ENCODE measurements at regions not wholly inside any gene's neighbourhood (a gene's known extent, or its start where the extent isn't known, plus 50 kb on each side); places are given as distances from the start of the nearest gene placed in this dataset.

DNA sequence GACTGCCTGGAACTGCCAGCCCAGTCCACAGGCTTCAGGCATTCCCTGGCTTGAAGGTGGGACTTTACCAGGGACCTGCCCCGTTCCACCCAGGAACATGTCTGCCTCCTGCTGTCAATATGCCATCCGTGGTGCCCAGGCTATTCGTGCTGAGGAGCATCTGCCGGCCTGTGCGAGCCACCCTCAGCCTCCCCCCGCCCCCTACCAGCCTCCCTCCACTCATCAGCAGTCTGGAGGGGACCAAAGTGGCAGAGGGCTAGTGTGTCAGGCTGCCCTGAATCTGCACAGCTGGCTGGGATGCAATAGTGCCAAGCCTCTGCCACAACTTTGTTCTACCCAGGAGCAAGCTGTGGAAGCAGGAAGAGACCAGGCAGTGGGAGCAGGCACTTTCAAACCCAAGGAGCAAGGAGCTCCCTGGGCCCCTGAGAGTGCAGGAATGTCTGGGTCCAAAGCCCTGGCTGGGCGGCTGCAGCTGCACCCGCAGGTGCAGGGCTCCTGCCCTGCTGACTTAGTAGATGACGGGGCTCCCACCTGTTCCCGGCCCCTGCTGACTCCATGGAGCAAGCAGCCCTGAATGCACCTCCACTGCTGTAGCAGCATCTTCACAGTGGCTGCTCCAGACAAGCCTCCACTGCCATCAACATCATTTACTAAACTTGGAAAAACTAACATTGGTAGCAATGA is 423.2 kb downstream of the RERGL start:
- TF ChIP-seq EZH2 (IDR thresholded peaks at IDR 0.05; ENCODE audit: borderline replicate concordance, low read length): no peak
- TF ChIP-seq, protein P1, sequence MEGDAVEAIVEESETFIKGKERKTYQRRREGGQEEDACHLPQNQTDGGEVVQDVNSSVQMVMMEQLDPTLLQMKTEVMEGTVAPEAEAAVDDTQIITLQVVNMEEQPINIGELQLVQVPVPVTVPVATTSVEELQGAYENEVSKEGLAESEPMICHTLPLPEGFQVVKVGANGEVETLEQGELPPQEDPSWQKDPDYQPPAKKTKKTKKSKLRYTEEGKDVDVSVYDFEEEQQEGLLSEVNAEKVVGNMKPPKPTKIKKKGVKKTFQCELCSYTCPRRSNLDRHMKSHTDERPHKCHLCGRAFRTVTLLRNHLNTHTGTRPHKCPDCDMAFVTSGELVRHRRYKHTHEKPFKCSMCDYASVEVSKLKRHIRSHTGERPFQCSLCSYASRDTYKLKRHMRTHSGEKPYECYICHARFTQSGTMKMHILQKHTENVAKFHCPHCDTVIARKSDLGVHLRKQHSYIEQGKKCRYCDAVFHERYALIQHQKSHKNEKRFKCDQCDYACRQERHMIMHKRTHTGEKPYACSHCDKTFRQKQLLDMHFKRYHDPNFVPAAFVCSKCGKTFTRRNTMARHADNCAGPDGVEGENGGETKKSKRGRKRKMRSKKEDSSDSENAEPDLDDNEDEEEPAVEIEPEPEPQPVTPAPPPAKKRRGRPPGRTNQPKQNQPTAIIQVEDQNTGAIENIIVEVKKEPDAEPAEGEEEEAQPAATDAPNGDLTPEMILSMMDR (IDR thresholded peaks at IDR 0.05; ENCODE audit: low read length): no peak
- Histone ChIP-seq H3K9ac (ENCODE audit: low read length) (no peak overlapping the region), H3K4me3 (ENCODE audit: low read depth, low read length, poor library complexity, severe bottlenecking) (no peak overlapping the region), H3K36me3 (ENCODE audit: insufficient read depth, low read length) (no peaks in the 10 kb centered on the region), H3K4me2 (ENCODE audit: low read length) (no peak overlapping the region), H4K20me1 (ENCODE audit: insufficient read depth, low read length) (no peaks in the 10 kb centered on the region), H3K4me1 (ENCODE audit: insufficient read depth, low read length, severe bottlenecking) (no peaks in the 10 kb centered on the region), H3K79me2 (ENCODE audit: insufficient read depth, low read length) (no peaks in the 10 kb centered on the region), H3F3A (ENCODE audit: insufficient read depth, low read length) (no peaks in the 10 kb centered on the region), H3K27ac (ENCODE audit: low read depth, low read length, poor library complexity, severe bottlenecking) (no peak overlapping the region), H3K27me3 (ENCODE audit: insufficient read depth, low read length) (no peaks in the 10 kb centered on the region), H3K9me2 (ENCODE audit: low read depth, low read length) (no peaks in the 10 kb centered on the region), H2AFZ (ENCODE audit: low read length) (no peak overlapping the region), H3K9me3 (ENCODE audit: low read length) (no peaks in the 10 kb centered on the region)

DNA sequence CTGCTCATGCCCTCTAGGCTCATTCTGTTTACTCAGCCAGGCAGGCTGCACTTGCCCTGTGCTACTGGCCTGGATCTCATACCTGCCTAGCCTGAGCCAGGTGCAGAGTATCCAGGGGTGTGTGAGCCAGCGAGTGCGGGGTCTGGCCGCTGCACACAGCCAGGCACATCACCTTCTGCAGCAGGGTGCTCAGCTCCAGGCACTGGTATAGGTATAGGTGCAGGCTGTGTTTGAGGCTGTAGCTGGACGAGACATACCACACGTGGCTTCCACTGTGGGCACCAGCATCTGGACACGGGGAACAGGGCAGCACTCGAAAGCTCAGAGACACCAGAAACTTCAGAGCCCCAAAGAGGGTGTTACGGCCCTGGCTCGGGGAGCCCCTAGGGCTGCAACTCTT is 424.2 kb downstream of the RERGL start:
- Histone ChIP-seq H3K9ac (ENCODE audit: low read length) (no peak overlapping the region), H3K4me2 (ENCODE audit: low read length) (no peak overlapping the region), H3K27ac (ENCODE audit: low read depth, low read length, poor library complexity, severe bottlenecking) (no peak overlapping the region), H3K27me3 (ENCODE audit: insufficient read depth, low read length) (no peaks in the 10 kb centered on the region), H2AFZ (ENCODE audit: low read length) (no peak overlapping the region), H3K9me2 (ENCODE audit: low read depth, low read length) (no peaks in the 10 kb centered on the region), H3K79me2 (ENCODE audit: insufficient read depth, low read length) (no peaks in the 10 kb centered on the region), H3K9me3 (ENCODE audit: low read length) (no peaks in the 10 kb centered on the region), H3K4me1 (ENCODE audit: insufficient read depth, low read length, severe bottlenecking) (no peaks in the 10 kb centered on the region), H3K36me3 (ENCODE audit: insufficient read depth, low read length) (no peaks in the 10 kb centered on the region), H3K4me3 (ENCODE audit: low read depth, low read length, poor library complexity, severe bottlenecking) (no peak overlapping the region), H3F3A (ENCODE audit: insufficient read depth, low read length) (no peaks in the 10 kb centered on the region), H4K20me1 (ENCODE audit: insufficient read depth, low read length) (no peaks in the 10 kb centered on the region)
- no peak for TF ChIP-seq EZH2 (IDR thresholded peaks at IDR 0.05; ENCODE audit: borderline replicate concordance, low read length)
- TF ChIP-seq, protein P1 (IDR thresholded peaks at IDR 0.05; ENCODE audit: low read length): no peak

GRCh38 chr12:17661250-17661649 is 428.7 kb downstream of the RERGL start:
- Histone ChIP-seq H2AFZ (ENCODE audit: low read length) (no peak overlapping the region), H3K79me2 (ENCODE audit: insufficient read depth, low read length) (no peaks in the 10 kb centered on the region), H3K9me2 (ENCODE audit: low read depth, low read length) (no peaks in the 10 kb centered on the region), H3K9ac (ENCODE audit: low read length) (no peak overlapping the region), H3K4me1 (ENCODE audit: insufficient read depth, low read length, severe bottlenecking) (no peaks in the 10 kb centered on the region), H3K9me3 (ENCODE audit: low read length) (no peaks in the 10 kb centered on the region), H3K27ac (ENCODE audit: low read depth, low read length, poor library complexity, severe bottlenecking) (no peak overlapping the region), H3K4me2 (ENCODE audit: low read length) (no peak overlapping the region), H3K36me3 (ENCODE audit: insufficient read depth, low read length) (no peaks in the 10 kb centered on the region), H3K27me3 (ENCODE audit: insufficient read depth, low read length) (no peaks in the 10 kb centered on the region), H4K20me1 (ENCODE audit: insufficient read depth, low read length) (no peaks in the 10 kb centered on the region), H3F3A (ENCODE audit: insufficient read depth, low read length) (no peaks in the 10 kb centered on the region), H3K4me3 (ENCODE audit: low read depth, low read length, poor library complexity, severe bottlenecking) (no peak overlapping the region)
- TF ChIP-seq, protein P1 (IDR thresholded peaks at IDR 0.05; ENCODE audit: low read length): no peak
- TF ChIP-seq EZH2 (IDR thresholded peaks at IDR 0.05; ENCODE audit: borderline replicate concordance, low read length): no peak
